H7 (cell line): ENCODE measurements at regions not wholly inside any gene's neighbourhood (a gene's known extent, or its start where the extent isn't known, plus 50 kb on each side); places are given as distances from the start of the nearest gene placed in this dataset.
"Not testable (repeated sequence)": the region's sequence is repeated elsewhere in the genome, so short reads cannot be mapped to it uniquely, and the experiment has no call there.

Experiments
- DNase-seq: peaks from one replicate; pipeline ENCODE4 v3.0.0; 2012
- H3K27me3 ChIP-seq: 2 replicates; pipeline ENCODE4 v1.6.0; 2011; ENCODE audit warnings: mild to moderate bottlenecking, low read length; ENCODE audit not compliant: control insufficient read depth, insufficient read depth
- H3K36me3 ChIP-seq: replicated peaks from 2 replicates; pipeline ENCODE4 v1.5.1; 2011; ENCODE audit warnings: low read length; ENCODE audit not compliant: control insufficient read depth, insufficient read depth
- H3K4me3 ChIP-seq: 2 replicates; pipeline ENCODE4 v1.5.1; 2011; ENCODE audit warnings: low read depth, mild to moderate bottlenecking, control low read depth, low read length, moderate library complexity; ENCODE audit not compliant: insufficient read depth

- Histone ChIP-seq H3K27me3 (no peaks in the 10 kb centered on the region), H3K4me3 (no peak overlapping the region), H3K36me3 (no peaks in the 10 kb centered on the region)
- DNase-seq = no peak
These were observed 276.8 kb downstream of the PYDC2 start for GRCh38 chr3:191737742-191738141.

- no peak for DNase-seq
- Histone ChIP-seq H3K27me3 (no peaks in the 10 kb centered on the region), H3K36me3 (no peaks in the 10 kb centered on the region), H3K4me3 (no peak overlapping the region)
These were observed 279.7 kb downstream of the PYDC2 start for GRCh38 chr3:191740712-191741111.

GRCh38 chr3:191741847-191742350, 280.9 kb downstream of the PYDC2 start:
- H3K4me3 ChIP-seq, DNase-seq, H3K36me3 ChIP-seq, H3K27me3 ChIP-seq: not testable (repeated sequence)

GRCh38 chr3:191743283-191743682, 282.3 kb downstream of the PYDC2 start:
- Histone ChIP-seq H3K36me3 (no peaks in the 10 kb centered on the region), H3K27me3 (no peaks in the 10 kb centered on the region), H3K4me3 (no peak overlapping the region)
- no peak for DNase-seq

GRCh38 chr3:191750618-191751017, 289.7 kb downstream of the PYDC2 start:
- DNase-seq = no peak
- Histone ChIP-seq H3K27me3 (no peaks in the 10 kb centered on the region), H3K36me3 (no peaks in the 10 kb centered on the region), H3K4me3 (no peak overlapping the region)

- no peak for DNase-seq
- H3K27me3 ChIP-seq = no peaks in the 10 kb centered on the region
- no peaks in the 10 kb centered on the region for H3K36me3 ChIP-seq
These were observed 292.2 kb downstream of the PYDC2 start for GRCh38 chr3:191753196-191753595.

GRCh38 chr3:191761906-191762305, 300.9 kb downstream of the PYDC2 start:
- Histone ChIP-seq H3K27me3 (no peaks in the 10 kb centered on the region), H3K36me3 (no peaks in the 10 kb centered on the region), H3K4me3 (no peak overlapping the region)
- DNase-seq = no peak

More at GRCh38 chr3:191753196-191753595, 292.2 kb downstream of the PYDC2 start:
- no peak overlapping the region for H3K4me3 ChIP-seq

GRCh38 chr3:191762323-191762960, 301.5 kb downstream of the PYDC2 start:
- Histone ChIP-seq H3K27me3 (no peaks in the 10 kb centered on the region), H3K36me3 (no peaks in the 10 kb centered on the region), H3K4me3 (no peak overlapping the region)
- DNase-seq = no peak

- no peaks in the 10 kb centered on the region for H3K36me3 ChIP-seq
- no peak for DNase-seq
- H3K4me3 ChIP-seq = no peak overlapping the region
- no peaks in the 10 kb centered on the region for H3K27me3 ChIP-seq
These were observed 307.5 kb downstream of the PYDC2 start for GRCh38 chr3:191768421-191768820.

GRCh38 chr3:191770541-191770940, 309.6 kb downstream of the PYDC2 start:
- Histone ChIP-seq H3K4me3 (no peak overlapping the region), H3K27me3 (no peaks in the 10 kb centered on the region), H3K36me3 (no peaks in the 10 kb centered on the region)
- no peak for DNase-seq

GRCh38 chr3:191774485-191774884, 313.5 kb downstream of the PYDC2 start:
- no peak for DNase-seq
- no peak overlapping the region for H3K4me3 ChIP-seq
- no peaks in the 10 kb centered on the region for H3K36me3 ChIP-seq
- no peaks in the 10 kb centered on the region for H3K27me3 ChIP-seq

GRCh38 chr3:191775451-191776233, 314.7 kb downstream of the PYDC2 start:
- Histone ChIP-seq H3K27me3 (no peaks in the 10 kb centered on the region), H3K4me3 (no peak overlapping the region), H3K36me3 (no peaks in the 10 kb centered on the region)
- DNase-seq = no peak

- no peak for DNase-seq
- Histone ChIP-seq H3K36me3 (no peaks in the 10 kb centered on the region), H3K27me3 (no peaks in the 10 kb centered on the region), H3K4me3 (no peak overlapping the region)
These were observed 320.1 kb downstream of the PYDC2 start for GRCh38 chr3:191781044-191781443.

- H3K27me3 ChIP-seq = no peaks in the 10 kb centered on the region
- no peaks in the 10 kb centered on the region for H3K36me3 ChIP-seq
- no peak overlapping the region for H3K4me3 ChIP-seq
- no peak for DNase-seq
These were observed 322.1 kb downstream of the PYDC2 start for GRCh38 chr3:191783024-191783423.

GRCh38 chr3:191790934-191791333, 330.0 kb downstream of the PYDC2 start:
- no peak overlapping the region for H3K4me3 ChIP-seq
- DNase-seq = no peak
- no peaks in the 10 kb centered on the region for H3K27me3 ChIP-seq
- H3K36me3 ChIP-seq = no peaks in the 10 kb centered on the region
